Hepatocyte (in vitro differentiated cells): ENCODE measurements at regions not wholly inside any gene's neighbourhood (a gene's known extent, or its start where the extent isn't known, plus 50 kb on each side); places are given as distances from the start of the nearest gene placed in this dataset.

Experiments used
- EZH2 ChIP-seq: fragments of 200-600 bp; sonication (generic); IDR thresholded peaks from 2 replicates; pipeline ENCODE4 v1.6.1; 2016; ENCODE audit warnings: antibody characterized with exemption, mild to moderate bottlenecking, borderline replicate concordance
- TF ChIP-seq, protein P1 (sequence below): fragments of 200-600 bp; sonication (generic); IDR thresholded peaks from 2 replicates; pipeline ENCODE4 v1.5.1; 2016; ENCODE audit warnings: antibody characterized with exemption, mild to moderate bottlenecking; ENCODE audit not compliant: poor library complexity

- TF ChIP-seq EZH2, result no peak
- TF ChIP-seq, protein P1, sequence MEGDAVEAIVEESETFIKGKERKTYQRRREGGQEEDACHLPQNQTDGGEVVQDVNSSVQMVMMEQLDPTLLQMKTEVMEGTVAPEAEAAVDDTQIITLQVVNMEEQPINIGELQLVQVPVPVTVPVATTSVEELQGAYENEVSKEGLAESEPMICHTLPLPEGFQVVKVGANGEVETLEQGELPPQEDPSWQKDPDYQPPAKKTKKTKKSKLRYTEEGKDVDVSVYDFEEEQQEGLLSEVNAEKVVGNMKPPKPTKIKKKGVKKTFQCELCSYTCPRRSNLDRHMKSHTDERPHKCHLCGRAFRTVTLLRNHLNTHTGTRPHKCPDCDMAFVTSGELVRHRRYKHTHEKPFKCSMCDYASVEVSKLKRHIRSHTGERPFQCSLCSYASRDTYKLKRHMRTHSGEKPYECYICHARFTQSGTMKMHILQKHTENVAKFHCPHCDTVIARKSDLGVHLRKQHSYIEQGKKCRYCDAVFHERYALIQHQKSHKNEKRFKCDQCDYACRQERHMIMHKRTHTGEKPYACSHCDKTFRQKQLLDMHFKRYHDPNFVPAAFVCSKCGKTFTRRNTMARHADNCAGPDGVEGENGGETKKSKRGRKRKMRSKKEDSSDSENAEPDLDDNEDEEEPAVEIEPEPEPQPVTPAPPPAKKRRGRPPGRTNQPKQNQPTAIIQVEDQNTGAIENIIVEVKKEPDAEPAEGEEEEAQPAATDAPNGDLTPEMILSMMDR, result no peak
Observed at GRCh38 chr6:134821397-134821796, 128.5 kb downstream of the ALDH8A1 start.
